Mucosa of descending colon (tissue), 3 donors: ENCODE measurements at regions not wholly inside any gene's neighbourhood (a gene's known extent, or its start where the extent isn't known, plus 50 kb on each side); places are given as distances from the start of the nearest gene placed in this dataset.

Experiments used
- ATAC-seq: fragments of 200-7000 bp; cut with Tn5 transposase; one replicate; pipeline ENCODE4 v1.9.1; 2020; ENCODE audit warnings: mild to moderate bottlenecking, moderate library complexity
- DNase-seq, 3 donors: peaks; one replicate each; pipeline ENCODE4 v3.0.0-alpha.2; 2020
- H3K36me3 ChIP-seq: fragments of 200-600 bp; one replicate; pipeline ENCODE4 v1.8.0; 2021; ENCODE audit warnings: low read depth, mild to moderate bottlenecking
- H3K4me1 ChIP-seq: fragments of 200-600 bp; one replicate; pipeline ENCODE4 v1.8.0; 2021; ENCODE audit warnings: low read depth, mild to moderate bottlenecking
- H3K4me3 ChIP-seq: fragments of 200-600 bp; one replicate; pipeline ENCODE4 v1.8.0; 2021; ENCODE audit warnings: mild to moderate bottlenecking
- H3K9me3 ChIP-seq: fragments of 200-600 bp; one replicate; pipeline ENCODE4 v1.8.0; 2021; ENCODE audit warnings: mild to moderate bottlenecking
- intact Hi-C, 2 donors: fragments of 100-400 bp; cut with DNase I in 1 of 2; cut with micrococcal nuclease in 1 of 2; formaldehyde crosslinking; loops; one replicate each; pipeline versions ENCODE4 v1.11.0 to v1.11.1; 2022; cut with DNase I, micrococcal nuclease
- TF ChIP-seq, protein P1 (sequence below): fragments of 200-600 bp; IDR thresholded peaks from one replicate; pipeline ENCODE4 v1.8.0; 2022; ENCODE audit warnings: antibody characterized with exemption, mild to moderate bottlenecking
- donor health status: DM: no; HTN: no; CAD: no; lungs with moderate emphysema.
- donor health status: DM: no; HTN: no; CAD: no.
- donor health status: DM: no; HTN: yes; CAD: no.

DNA sequence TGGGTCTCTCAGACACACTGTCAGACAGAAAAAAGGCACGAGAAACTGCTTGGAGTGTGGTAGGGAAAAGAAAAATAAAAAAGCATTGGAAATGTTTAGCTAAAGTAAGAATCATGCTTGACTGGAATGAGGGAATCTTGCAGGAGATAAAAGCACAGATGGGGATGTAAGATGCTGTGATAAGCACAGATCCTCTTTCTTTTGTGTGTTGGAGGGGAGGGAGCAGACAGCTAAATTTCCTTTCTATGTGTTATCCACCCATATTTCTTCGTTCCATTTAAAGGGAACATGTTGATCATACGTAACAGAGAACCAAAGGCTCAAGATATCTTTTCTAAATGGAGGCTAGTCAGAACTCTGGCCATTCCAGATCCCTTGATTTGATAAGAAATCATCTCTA, 614.0 kb upstream of the LCORL start:
- Histone ChIP-seq H3K9me3 (peaks cover 8% of the 10 kb centered on the region), H3K4me1 (no peaks in the 10 kb centered on the region), H3K36me3 (no peaks in the 10 kb centered on the region), H3K4me3 (no peak overlapping the region)
- TF ChIP-seq, protein P1, sequence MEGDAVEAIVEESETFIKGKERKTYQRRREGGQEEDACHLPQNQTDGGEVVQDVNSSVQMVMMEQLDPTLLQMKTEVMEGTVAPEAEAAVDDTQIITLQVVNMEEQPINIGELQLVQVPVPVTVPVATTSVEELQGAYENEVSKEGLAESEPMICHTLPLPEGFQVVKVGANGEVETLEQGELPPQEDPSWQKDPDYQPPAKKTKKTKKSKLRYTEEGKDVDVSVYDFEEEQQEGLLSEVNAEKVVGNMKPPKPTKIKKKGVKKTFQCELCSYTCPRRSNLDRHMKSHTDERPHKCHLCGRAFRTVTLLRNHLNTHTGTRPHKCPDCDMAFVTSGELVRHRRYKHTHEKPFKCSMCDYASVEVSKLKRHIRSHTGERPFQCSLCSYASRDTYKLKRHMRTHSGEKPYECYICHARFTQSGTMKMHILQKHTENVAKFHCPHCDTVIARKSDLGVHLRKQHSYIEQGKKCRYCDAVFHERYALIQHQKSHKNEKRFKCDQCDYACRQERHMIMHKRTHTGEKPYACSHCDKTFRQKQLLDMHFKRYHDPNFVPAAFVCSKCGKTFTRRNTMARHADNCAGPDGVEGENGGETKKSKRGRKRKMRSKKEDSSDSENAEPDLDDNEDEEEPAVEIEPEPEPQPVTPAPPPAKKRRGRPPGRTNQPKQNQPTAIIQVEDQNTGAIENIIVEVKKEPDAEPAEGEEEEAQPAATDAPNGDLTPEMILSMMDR: no peak
- intact Hi-C loops: no loop called here
- no peak for ATAC-seq
- DNase-seq: no peak

DNA sequence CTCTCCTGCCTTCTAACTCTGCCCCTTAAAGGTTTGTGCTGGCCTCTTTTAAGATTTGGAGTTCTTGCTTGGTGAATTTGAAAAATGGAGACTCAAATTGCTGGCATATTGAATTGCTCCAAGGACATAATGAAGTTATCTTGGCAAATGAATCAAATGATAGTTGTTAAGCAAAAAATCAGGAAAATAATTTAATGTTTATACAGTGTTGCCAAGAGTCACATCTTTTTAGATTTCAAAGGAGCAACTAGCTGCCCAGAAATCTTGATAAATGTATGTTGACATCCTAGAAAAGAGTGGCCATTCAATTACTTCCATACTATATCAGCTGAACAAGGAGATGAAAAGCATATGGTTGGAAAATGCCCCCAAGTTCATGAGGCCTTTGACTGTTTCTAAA, 610.0 kb upstream of the LCORL start:
- Histone ChIP-seq H3K4me1 (no peaks in the 10 kb centered on the region), H3K36me3 (no peaks in the 10 kb centered on the region), H3K4me3 (no peak overlapping the region), H3K9me3 (peaks cover 13% of the 10 kb centered on the region)
- intact Hi-C loops: no loop called here
- ATAC-seq (no peak), DNase-seq (no peak)
- TF ChIP-seq, protein P1: no peak

DNA sequence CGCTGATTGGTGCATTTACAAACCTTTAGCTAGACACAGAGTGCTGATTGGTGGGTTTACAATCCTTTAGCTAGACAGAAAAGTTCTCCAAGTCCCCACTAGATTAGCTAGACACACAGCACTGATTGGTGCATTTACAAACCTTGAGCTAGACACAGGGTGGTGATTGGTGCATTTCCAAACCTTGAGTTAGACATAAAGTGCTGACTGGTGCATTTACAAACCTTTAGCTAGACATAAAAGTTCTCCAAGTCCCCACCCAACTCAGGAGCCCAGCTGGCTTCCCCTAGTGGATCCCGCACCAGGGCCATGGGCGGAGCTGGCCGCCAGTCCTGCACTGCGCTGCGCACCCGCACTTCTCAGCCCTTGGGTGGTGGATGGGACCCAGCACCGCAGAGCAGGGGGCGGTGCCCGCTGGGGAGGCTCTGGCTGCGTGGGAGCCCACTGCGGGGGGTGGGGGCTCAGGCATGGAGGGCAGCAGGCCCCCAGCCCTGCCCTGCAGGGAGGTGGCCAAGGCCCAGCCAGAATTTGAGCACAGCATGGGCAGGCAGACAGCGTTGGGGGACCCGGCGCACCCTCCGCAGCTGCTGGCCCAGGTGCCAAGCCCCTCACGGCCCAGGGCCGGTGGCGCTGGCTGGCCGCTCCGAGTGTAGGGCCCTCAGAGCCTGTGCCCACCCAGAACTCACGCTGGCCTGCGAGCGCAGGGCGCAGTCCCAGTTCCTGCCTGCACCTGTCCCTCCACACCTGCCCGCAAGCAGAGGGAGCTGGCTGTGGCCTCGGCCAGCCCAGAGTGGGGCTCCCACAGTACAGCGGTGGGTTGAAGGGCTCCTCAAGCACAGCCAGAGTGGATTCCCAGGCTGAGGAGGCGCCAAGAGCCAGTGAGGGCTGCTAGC, 608.9 kb upstream of the LCORL start:
- ATAC-seq (no peak), DNase-seq (peak in 1 of 3 donors; percentile 38)
- TF ChIP-seq, protein P1: no peak
- Histone ChIP-seq H3K4me3 (no peak overlapping the region), H3K4me1 (no peaks in the 10 kb centered on the region), H3K9me3 (peaks cover 13% of the 10 kb centered on the region), H3K36me3 (no peaks in the 10 kb centered on the region)
- intact Hi-C loops: no loop called here

DNA sequence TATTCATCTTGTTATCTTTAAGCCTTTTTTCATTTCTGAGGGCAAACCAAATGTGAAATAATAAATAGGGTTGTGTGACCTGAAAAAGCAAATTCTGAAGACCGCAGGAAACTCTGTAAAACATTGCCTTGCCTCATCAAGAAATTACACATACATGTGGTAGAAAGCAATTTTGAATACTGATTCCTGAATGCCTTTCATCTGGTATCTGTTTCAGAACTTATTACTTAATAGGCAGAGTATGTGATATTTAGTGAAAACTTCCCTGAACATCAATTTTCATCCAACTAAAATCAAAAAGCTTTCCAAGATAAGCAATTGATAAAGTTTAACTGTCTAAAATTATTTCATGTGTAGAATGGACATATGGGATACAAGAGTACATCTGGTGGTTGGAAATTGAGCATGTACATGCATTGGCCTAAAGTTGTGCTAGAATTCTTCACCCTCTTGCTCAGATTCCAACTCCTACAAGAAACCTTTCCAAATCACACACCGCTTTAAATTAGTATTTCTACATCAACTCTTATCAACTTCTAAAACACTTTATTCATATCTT, 606.0 kb upstream of the LCORL start:
- ATAC-seq: no peak

GRCh38 chr4:18626996-18627395, 605.4 kb upstream of the LCORL start:
- no peak for DNase-seq
- peaks cover 13% of the 10 kb centered on the region for H3K9me3 ChIP-seq
- H3K36me3 ChIP-seq: no peaks in the 10 kb centered on the region
- intact Hi-C loops: no loop called here
- no peaks in the 10 kb centered on the region for H3K4me1 ChIP-seq
- TF ChIP-seq, protein P1: no peak
- ATAC-seq: no peak
- no peak overlapping the region for H3K4me3 ChIP-seq

More for the DNA sequence above, 606.0 kb upstream of the LCORL start:
- DNase-seq: no peak
- H3K4me1 ChIP-seq: no peaks in the 10 kb centered on the region
- H3K9me3 ChIP-seq: peaks cover 13% of the 10 kb centered on the region
- TF ChIP-seq, protein P1: no peak
- H3K4me3 ChIP-seq: no peak overlapping the region
- H3K36me3 ChIP-seq: no peaks in the 10 kb centered on the region
- intact Hi-C loops: no loop called here
